ENCODE measurements at regions not wholly inside any gene's neighbourhood (a gene's known extent, or its start where the extent isn't known, plus 50 kb on each side); places are given as distances from the start of the nearest gene placed in this dataset.

DNA sequence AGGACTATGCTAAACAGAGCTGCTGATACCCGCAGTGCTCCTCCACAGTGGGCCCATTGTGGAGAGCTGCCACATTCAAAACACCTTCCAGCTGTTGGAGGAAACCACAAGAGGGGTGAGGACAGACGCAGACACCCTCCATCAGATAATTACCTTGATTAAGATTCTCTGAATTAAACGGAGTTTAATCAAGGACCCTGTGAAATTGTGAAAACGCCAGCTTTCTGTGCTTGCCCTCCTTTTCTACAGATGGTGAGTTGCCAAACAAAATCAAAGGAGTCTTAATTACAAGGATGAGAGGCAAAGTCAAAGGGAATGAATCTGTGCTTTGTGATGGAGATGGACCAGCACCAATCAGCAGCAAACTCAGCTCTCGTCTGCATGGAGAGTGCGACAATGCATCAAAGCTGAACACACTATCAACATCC, 596.1 kb downstream of the ELAVL2 start:
- TF ChIP-seq, protein P1, sequence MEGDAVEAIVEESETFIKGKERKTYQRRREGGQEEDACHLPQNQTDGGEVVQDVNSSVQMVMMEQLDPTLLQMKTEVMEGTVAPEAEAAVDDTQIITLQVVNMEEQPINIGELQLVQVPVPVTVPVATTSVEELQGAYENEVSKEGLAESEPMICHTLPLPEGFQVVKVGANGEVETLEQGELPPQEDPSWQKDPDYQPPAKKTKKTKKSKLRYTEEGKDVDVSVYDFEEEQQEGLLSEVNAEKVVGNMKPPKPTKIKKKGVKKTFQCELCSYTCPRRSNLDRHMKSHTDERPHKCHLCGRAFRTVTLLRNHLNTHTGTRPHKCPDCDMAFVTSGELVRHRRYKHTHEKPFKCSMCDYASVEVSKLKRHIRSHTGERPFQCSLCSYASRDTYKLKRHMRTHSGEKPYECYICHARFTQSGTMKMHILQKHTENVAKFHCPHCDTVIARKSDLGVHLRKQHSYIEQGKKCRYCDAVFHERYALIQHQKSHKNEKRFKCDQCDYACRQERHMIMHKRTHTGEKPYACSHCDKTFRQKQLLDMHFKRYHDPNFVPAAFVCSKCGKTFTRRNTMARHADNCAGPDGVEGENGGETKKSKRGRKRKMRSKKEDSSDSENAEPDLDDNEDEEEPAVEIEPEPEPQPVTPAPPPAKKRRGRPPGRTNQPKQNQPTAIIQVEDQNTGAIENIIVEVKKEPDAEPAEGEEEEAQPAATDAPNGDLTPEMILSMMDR (IDR thresholded peaks at IDR 0.05), result no peak
- TF ChIP-seq POLR2A (IDR thresholded peaks at IDR 0.05) (no peak), EP300 (IDR thresholded peaks at IDR 0.05) (no peak)

Data from tibial nerve (tissue), 4 donors.